Choroid plexus epithelial cell (primary cell): ENCODE measurements at regions not wholly inside any gene's neighbourhood (a gene's known extent, or its start where the extent isn't known, plus 50 kb on each side); places are given as distances from the start of the nearest gene placed in this dataset.

Experiments
- DNase-seq: peaks from one replicate; pipeline ENCODE4 v3.0.0-alpha.2; 2010; ENCODE audit warnings: low read depth
- H3K4me3 ChIP-seq: 2 replicates; pipeline ENCODE4 v1.5.1; 2011; ENCODE audit warnings: low read depth, mild to moderate bottlenecking, control low read depth, low read length, moderate library complexity
- CTCF ChIP-seq: conservative IDR thresholded peaks from 2 replicates; pipeline ENCODE4 v1.5.1; 2011; ENCODE audit warnings: low read depth, mild to moderate bottlenecking, control low read depth, inconsistent platforms, low read length, moderate library complexity

GRCh38 chr1:21347072-21347581, 56.9 kb upstream of the ECE1 start:
- no peak overlapping the region for H3K4me3 ChIP-seq
- no peak for DNase-seq
- TF ChIP-seq CTCF, result no peak

- H3K4me3 ChIP-seq, result peak overlapping the region; percentile 83
- no peak for TF ChIP-seq CTCF
Measured at GRCh38 chr1:21346365-21347071, 56.3 kb upstream of the ECE1 start.

GRCh38 chr1:21344750-21345443, 54.6 kb upstream of the ECE1 start:
- no peak for TF ChIP-seq CTCF
- DNase-seq, result no peak
- H3K4me3 ChIP-seq, result peak overlapping the region; percentile 83

More at GRCh38 chr1:21346365-21347071, 56.3 kb upstream of the ECE1 start:
- DNase-seq, result no peak

GRCh38 chr1:21344098-21344749, 54.0 kb upstream of the ECE1 start:
- no peak for DNase-seq
- peak overlapping the region; percentile 83 for H3K4me3 ChIP-seq
- TF ChIP-seq CTCF, result no peak

- DNase-seq, result no peak
Measured at GRCh38 chr1:21342961-21343838, 52.9 kb upstream of the ECE1 start.

More at GRCh38 chr1:21342961-21343838, 52.9 kb upstream of the ECE1 start:
- TF ChIP-seq CTCF, result no peak
- H3K4me3 ChIP-seq, result peak overlapping the region; percentile 20
